Keratinocyte (primary cell): ENCODE measurements at regions not wholly inside any gene's neighbourhood (a gene's known extent, or its start where the extent isn't known, plus 50 kb on each side); places are given as distances from the start of the nearest gene placed in this dataset.

Experiments
- DNase-seq: peaks from one replicate; pipeline ENCODE4 v3.0.0-alpha.2; 2011; ENCODE audit warnings: low read depth, missing footprints, low spot score
- FAIRE-seq: peaks from 2 replicates; lab custom pipeline; 2011; peaks lifted over from hg19 to GRCh38; lab: Jason Lieb, UNC
- H2AFZ ChIP-seq: 2 replicates; pipeline ENCODE4 v1.6.0; 2012; ENCODE audit warnings: low read length, control low read depth, inconsistent platforms; ENCODE audit not compliant: control insufficient read depth
- H3K27ac ChIP-seq: 2 replicates; pipeline ENCODE4 v1.5.1; 2011; ENCODE audit warnings: low read length; ENCODE audit not compliant: control insufficient read depth, insufficient read depth
- H3K27me3 ChIP-seq: 3 replicates; pipeline ENCODE4 v1.6.0; 2011; ENCODE audit warnings: low read length; ENCODE audit not compliant: control insufficient read depth, insufficient read depth; ENCODE audit errors: extremely low read depth
- H3K36me3 ChIP-seq, 2 experiments: 2 replicates in 1 of 2; 3 replicates in 1 of 2; pipeline ENCODE4 v1.5.1; 2011; ENCODE audit warnings: low read length in 2 of 2, mild to moderate bottlenecking in 1 of 2; ENCODE audit not compliant: control insufficient read depth in 2 of 2, insufficient read depth in 2 of 2; ENCODE audit errors: extremely low read depth in 1 of 2
- H3K4me1 ChIP-seq: 3 replicates; pipeline ENCODE4 v1.5.1; 2011; ENCODE audit warnings: low read length; ENCODE audit not compliant: control insufficient read depth, insufficient read depth; ENCODE audit errors: extremely low read depth
- H3K4me2 ChIP-seq: 3 replicates; pipeline ENCODE4 v1.6.0; 2011; ENCODE audit warnings: low read depth, low read length; ENCODE audit not compliant: control insufficient read depth, insufficient read depth; ENCODE audit errors: extremely low read depth
- H3K4me3 ChIP-seq, 3 experiments: fragments of 200-600 bp in 1 of 3; sonication (generic) in 1 of 3; 2 replicates in 2 of 3; 3 replicates in 1 of 3; pipeline ENCODE4 v1.5.1; 2011 to 2016; ENCODE audit warnings: low read length in 3 of 3, mild to moderate bottlenecking in 3 of 3, control low read depth in 2 of 3, inconsistent platforms in 1 of 3, low read depth in 1 of 3, mixed read lengths in 1 of 3, mixed run types in 1 of 3, moderate library complexity in 1 of 3; ENCODE audit not compliant: control insufficient read depth in 2 of 3, insufficient read depth in 2 of 3; ENCODE audit errors: extremely low read depth in 1 of 3
- H3K79me2 ChIP-seq: 2 replicates; pipeline ENCODE4 v1.6.0; 2012; ENCODE audit warnings: low read length; ENCODE audit not compliant: control insufficient read depth, insufficient read depth
- H3K9ac ChIP-seq: 3 replicates; pipeline ENCODE4 v1.6.0; 2011; ENCODE audit warnings: low read length; ENCODE audit not compliant: control insufficient read depth, insufficient read depth; ENCODE audit errors: extremely low read depth
- H3K9me1 ChIP-seq: 3 replicates; pipeline ENCODE4 v1.6.0; 2011; ENCODE audit warnings: low read length; ENCODE audit not compliant: control insufficient read depth, insufficient read depth; ENCODE audit errors: extremely low read depth
- H3K9me3 ChIP-seq: 2 replicates; pipeline ENCODE4 v1.5.1; 2012; ENCODE audit warnings: low read depth, low read length; ENCODE audit not compliant: control insufficient read depth
- H4K20me1 ChIP-seq: 3 replicates; pipeline ENCODE4 v1.6.0; 2011; ENCODE audit warnings: low read length; ENCODE audit not compliant: control insufficient read depth, insufficient read depth; ENCODE audit errors: extremely low read depth
- EZH2 ChIP-seq: IDR thresholded peaks from one replicate; pipeline ENCODE4 v1.6.1; 2012; ENCODE audit warnings: inconsistent platforms, mild to moderate bottlenecking, low read length, moderate library complexity
- dilution Hi-C: fragments of 300-500 bp; cut with MboI; formaldehyde crosslinking; loops from one replicate; pipeline ENCODE4 v1.7.0; 2020; ENCODE audit warnings: low sequenced_read_pairs; ENCODE audit not compliant: extremely low pct_ligation_motif_present
- TF ChIP-seq, protein P1 (sequence below), 3 experiments: IDR thresholded peaks in 1 of 3; conservative IDR thresholded peaks in 1 of 3; optimal IDR thresholded peaks in 1 of 3; 2 replicates in 2 of 3; 3 replicates in 1 of 3; pipeline versions ENCODE3 to v1.5.1; 2011; ENCODE audit warnings: low read length in 3 of 3, mild to moderate bottlenecking in 3 of 3, moderate library complexity in 2 of 3, control low read depth in 1 of 3, inconsistent platforms in 1 of 3; ENCODE audit not compliant: insufficient read depth in 2 of 3; ENCODE audit errors: extremely low read depth in 1 of 3

DNA sequence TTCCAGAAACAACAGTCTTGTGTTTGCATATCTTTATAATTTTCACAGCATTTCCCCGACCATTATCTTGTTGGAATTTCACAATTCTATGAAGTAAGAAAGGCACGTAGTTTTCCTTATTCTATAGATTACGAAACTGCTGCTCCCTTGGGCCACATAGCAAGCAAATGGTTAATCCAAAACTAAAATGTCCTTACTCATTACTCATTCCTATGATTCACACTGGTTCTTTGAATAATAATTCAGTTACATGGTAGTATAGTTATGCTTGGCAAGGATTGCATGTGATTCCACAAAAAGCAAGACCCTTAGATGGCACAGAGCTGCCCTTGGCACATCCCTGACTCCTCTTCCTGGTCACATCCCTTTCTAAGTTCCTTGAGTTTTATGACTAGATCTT is 51.2 kb downstream of the OR13H1 start:
- Histone ChIP-seq H3K27ac (no peak overlapping the region), H3K9me1 (no peaks in the 10 kb centered on the region), H3K79me2 (no peaks in the 10 kb centered on the region), H3K9me3 (no peaks in the 10 kb centered on the region), H2AFZ (no peak overlapping the region), H3K27me3 (no peaks in the 10 kb centered on the region), H3K4me1 (no peaks in the 10 kb centered on the region), H3K9ac (no peak overlapping the region), H3K4me3 (no peak overlapping the region), H3K36me3 (no peaks in the 10 kb centered on the region), H4K20me1 (no peaks in the 10 kb centered on the region), H3K4me2 (no peak overlapping the region)
- FAIRE-seq = no peak
- no peak for DNase-seq
- dilution Hi-C loops = no loop called here
- TF ChIP-seq, protein P1, sequence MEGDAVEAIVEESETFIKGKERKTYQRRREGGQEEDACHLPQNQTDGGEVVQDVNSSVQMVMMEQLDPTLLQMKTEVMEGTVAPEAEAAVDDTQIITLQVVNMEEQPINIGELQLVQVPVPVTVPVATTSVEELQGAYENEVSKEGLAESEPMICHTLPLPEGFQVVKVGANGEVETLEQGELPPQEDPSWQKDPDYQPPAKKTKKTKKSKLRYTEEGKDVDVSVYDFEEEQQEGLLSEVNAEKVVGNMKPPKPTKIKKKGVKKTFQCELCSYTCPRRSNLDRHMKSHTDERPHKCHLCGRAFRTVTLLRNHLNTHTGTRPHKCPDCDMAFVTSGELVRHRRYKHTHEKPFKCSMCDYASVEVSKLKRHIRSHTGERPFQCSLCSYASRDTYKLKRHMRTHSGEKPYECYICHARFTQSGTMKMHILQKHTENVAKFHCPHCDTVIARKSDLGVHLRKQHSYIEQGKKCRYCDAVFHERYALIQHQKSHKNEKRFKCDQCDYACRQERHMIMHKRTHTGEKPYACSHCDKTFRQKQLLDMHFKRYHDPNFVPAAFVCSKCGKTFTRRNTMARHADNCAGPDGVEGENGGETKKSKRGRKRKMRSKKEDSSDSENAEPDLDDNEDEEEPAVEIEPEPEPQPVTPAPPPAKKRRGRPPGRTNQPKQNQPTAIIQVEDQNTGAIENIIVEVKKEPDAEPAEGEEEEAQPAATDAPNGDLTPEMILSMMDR (optimal IDR thresholded peaks at IDR 0.05 in 1 of 3, IDR thresholded peaks at IDR 0.05 in 1 of 3, conservative IDR thresholded peaks at IDR 0.05 in 1 of 3; ENCODE audit: extremely low read depth in 1 of 3, insufficient read depth in 2 of 3, low read length in 3 of 3) = no peak
- no peak for TF ChIP-seq EZH2

DNA sequence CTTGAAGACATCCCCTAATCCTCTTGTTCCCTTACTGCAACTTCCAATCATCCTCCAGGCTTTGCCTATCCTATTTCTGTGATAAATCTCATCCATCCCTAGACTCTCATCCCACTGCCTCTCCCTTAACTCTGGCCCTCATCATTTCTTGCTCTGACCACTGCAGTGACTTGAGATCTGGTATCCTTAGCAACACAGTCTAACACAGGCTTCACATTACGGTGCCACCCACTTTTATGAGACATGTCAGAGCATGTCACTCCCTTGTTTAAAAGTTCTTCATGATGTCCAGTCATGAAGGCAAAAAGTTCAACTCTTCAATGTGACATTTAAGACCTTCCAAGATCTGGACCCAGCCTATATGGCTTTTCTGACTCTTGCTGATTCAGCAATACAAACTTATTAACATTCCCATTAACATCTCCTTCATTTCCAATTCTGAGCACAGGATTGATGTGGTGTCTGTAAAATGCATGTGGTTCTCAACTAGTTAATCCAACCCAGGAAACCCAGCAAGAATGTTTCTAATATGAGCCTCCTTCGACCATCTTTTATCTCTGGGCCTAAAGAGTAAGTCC is 64.0 kb downstream of the OR13H1 start:
- H4K20me1 ChIP-seq = no peaks in the 10 kb centered on the region
- no peaks in the 10 kb centered on the region for H3K36me3 ChIP-seq
- no peaks in the 10 kb centered on the region for H3K4me1 ChIP-seq
- H3K9me1 ChIP-seq = no peaks in the 10 kb centered on the region
- H3K4me2 ChIP-seq = no peak overlapping the region
- TF ChIP-seq, protein P1 (optimal IDR thresholded peaks at IDR 0.05 in 1 of 3, IDR thresholded peaks at IDR 0.05 in 1 of 3, conservative IDR thresholded peaks at IDR 0.05 in 1 of 3; ENCODE audit: extremely low read depth in 1 of 3, insufficient read depth in 2 of 3, low read length in 3 of 3) = no peak
- TF ChIP-seq EZH2 = no peak
- no peak overlapping the region for H3K9ac ChIP-seq
- no peak overlapping the region for H3K27ac ChIP-seq
- no peak overlapping the region for H3K4me3 ChIP-seq
- no peak for DNase-seq
- H3K79me2 ChIP-seq = no peaks in the 10 kb centered on the region
- FAIRE-seq = no peak
- H3K27me3 ChIP-seq = no peaks in the 10 kb centered on the region
- H3K9me3 ChIP-seq = no peaks in the 10 kb centered on the region
- H2AFZ ChIP-seq = no peak overlapping the region
- dilution Hi-C loops = no loop called here
